Upper lobe of left lung (tissue), 4 donors: ENCODE measurements at regions not wholly inside any gene's neighbourhood (a gene's known extent, or its start where the extent isn't known, plus 50 kb on each side); places are given as distances from the start of the nearest gene placed in this dataset.

ENCODE experiments used
- EP300 ChIP-seq, 4 donors: sonication (generic); formaldehyde crosslinking; IDR thresholded peaks; one replicate each; pipeline ENCODE4 v1.5.1; 2017; ENCODE audit warnings: antibody characterized with exemption in 4 of 4, control low read depth in 2 of 4
- POLR2A ChIP-seq, 4 donors: fragments of 450-650 bp; IDR thresholded peaks; one replicate each; pipeline ENCODE4 v1.5.1; 2016 to 2017; ENCODE audit warnings: antibody characterized with exemption in 4 of 4, mild to moderate bottlenecking in 2 of 4
- POLR2AphosphoS5 ChIP-seq, 2 donors: sonication (generic); formaldehyde crosslinking; IDR thresholded peaks; one replicate each; pipeline ENCODE4 v1.5.1; 2017; ENCODE audit warnings: antibody characterized with exemption in 2 of 2
- TF ChIP-seq, protein P1 (sequence below), 6 experiments: fragments of 450-650 bp in 4 of 6; fragments of 200-600 bp in 2 of 6; sonication (generic) in 2 of 6; IDR thresholded peaks; one replicate each; pipeline ENCODE4 v1.5.1; 2016 to 2019; ENCODE audit warnings: antibody characterized with exemption in 6 of 6

DNA sequence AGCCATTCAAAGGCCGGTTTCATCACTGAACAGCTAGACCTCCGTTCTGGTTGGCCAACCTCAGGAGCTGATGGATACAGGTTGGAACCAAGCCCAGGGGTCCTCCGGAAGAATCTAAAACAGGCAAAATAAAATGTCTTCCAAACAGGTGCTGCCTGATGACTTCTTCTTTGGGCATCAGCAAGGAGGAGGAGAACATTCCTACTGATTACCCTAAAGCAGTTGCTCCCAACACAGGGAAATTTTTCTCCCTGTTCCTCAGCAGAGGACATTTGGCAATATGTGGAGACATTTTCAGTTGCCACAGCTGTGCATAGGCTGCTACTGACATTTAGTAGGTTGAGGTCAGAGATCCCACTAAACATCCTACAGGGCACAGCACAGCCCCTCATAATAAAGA, 319.3 kb upstream of the PPARGC1A start:
- TF ChIP-seq, protein P1, sequence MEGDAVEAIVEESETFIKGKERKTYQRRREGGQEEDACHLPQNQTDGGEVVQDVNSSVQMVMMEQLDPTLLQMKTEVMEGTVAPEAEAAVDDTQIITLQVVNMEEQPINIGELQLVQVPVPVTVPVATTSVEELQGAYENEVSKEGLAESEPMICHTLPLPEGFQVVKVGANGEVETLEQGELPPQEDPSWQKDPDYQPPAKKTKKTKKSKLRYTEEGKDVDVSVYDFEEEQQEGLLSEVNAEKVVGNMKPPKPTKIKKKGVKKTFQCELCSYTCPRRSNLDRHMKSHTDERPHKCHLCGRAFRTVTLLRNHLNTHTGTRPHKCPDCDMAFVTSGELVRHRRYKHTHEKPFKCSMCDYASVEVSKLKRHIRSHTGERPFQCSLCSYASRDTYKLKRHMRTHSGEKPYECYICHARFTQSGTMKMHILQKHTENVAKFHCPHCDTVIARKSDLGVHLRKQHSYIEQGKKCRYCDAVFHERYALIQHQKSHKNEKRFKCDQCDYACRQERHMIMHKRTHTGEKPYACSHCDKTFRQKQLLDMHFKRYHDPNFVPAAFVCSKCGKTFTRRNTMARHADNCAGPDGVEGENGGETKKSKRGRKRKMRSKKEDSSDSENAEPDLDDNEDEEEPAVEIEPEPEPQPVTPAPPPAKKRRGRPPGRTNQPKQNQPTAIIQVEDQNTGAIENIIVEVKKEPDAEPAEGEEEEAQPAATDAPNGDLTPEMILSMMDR (IDR thresholded peaks at IDR 0.05): no peak
- TF ChIP-seq POLR2A (IDR thresholded peaks at IDR 0.05) (no peak), EP300 (IDR thresholded peaks at IDR 0.05) (no peak), POLR2AphosphoS5 (IDR thresholded peaks at IDR 0.05) (no peak)
